GM18909 (cell line): ENCODE measurements at regions not wholly inside any gene's neighbourhood (a gene's known extent, or its start where the extent isn't known, plus 50 kb on each side); places are given as distances from the start of the nearest gene placed in this dataset.
"Not testable (repeated sequence)": the region's sequence is repeated elsewhere in the genome, so short reads cannot be mapped to it uniquely, and the experiment has no call there.

Experiments used
- ATAC-seq: cut with Tn5 transposase; IDR thresholded peaks from one replicate; pipeline ENCODE4 v1.9.1; 2021; ENCODE audit warnings: mild to moderate bottlenecking; ENCODE audit not compliant: unreplicated experiment, poor library complexity

DNA sequence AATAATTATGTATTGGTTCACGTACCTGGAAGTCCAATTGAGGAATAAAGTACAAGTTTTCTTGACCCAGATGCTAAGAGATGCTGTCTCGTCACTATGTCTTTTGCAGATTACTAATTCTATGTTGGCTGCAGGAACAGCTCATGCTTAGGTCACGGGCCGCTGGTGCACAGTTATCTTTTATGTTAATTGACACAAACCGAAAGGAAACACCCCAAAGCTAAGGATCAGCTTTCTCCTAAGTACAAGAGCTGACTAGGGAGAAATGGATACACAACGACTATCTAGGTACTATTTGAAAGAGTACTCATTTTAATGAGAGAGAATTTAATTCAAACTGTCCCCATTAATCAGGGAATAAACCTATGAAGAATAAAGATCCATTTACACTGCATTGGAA is 217.7 kb upstream of the SLC35G4 start:
- no peak for ATAC-seq

DNA sequence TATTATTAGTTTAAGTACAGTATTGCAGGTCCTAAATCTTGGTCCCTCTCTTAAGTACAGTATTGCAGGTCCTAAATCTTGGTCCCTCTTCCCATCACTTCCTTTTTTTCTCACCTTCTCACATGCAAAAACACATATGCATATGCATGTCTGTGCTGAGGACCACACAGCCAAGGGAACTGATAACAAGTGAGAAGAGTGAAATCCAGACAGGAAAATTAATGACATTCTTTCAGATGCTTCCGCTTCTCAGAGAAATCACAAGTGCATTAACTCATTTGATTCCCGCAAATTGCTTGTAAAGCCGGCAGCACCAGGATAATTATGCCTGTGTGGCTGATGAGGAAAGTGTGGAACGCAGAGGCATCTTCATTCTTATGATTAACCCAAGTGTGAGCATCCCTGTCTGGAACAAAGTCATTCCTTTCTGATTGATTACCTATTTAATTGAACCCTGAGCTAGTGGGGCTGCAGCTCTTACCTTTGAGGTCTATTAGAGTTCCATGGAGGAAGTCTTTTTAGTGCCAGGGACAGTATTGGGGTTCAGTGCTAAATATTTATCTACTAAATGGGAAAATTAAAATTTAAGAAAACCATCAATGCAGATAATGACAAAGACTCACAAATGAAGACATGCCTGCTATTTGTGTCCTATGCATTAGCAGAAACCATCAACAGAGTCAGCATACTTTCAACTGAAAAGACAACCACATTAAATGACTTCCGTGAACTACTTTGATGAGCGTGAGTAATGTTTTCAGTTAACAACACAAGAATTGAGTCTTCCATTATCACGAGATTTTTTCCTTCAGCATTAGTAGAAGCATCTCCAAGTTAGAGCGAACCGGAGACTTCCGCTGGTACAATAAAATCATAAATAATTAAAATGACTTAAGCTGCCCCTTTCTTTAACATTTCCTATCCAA is 220.4 kb upstream of the SLC35G4 start:
- no peak for ATAC-seq

DNA sequence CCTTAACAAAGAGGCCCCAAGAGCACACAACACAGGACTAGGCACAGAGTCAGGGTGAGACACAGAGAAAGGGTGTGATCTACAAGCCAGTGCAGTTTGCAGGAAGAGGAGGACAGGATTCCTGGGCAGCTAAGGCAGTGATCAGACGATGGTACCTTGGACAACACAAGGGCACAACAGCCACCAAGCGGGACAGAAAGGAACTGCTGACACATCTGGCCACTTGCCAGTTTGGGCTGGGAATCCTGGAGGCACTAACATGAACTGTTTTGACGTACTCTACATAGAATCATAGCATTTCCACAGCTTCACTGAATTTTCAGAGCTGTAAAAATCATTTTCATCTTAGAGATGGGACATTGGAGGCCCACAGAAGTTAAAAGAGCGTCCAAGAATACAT is 221.5 kb upstream of the SLC35G4 start:
- ATAC-seq: no peak

DNA sequence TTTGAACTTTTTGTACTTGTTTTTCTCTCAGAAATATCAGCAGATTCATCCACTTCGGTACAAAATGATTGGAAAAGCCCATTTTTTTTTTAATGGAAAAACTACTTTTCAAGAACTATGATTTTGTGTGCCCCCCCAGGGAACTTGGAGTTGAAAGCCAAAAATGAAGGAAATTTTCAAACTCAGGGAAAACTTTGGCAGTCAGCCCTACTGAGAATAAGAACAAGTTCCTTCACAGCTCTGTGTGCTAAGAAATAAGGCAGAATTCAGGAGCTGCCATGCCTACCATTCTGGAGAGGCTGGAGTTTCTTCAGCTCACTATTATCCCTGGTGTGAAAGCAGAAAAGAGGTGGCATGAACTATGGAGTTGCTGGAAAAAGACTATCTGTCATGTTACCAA is 226.0 kb upstream of the SLC35G4 start:
- no peak for ATAC-seq

DNA sequence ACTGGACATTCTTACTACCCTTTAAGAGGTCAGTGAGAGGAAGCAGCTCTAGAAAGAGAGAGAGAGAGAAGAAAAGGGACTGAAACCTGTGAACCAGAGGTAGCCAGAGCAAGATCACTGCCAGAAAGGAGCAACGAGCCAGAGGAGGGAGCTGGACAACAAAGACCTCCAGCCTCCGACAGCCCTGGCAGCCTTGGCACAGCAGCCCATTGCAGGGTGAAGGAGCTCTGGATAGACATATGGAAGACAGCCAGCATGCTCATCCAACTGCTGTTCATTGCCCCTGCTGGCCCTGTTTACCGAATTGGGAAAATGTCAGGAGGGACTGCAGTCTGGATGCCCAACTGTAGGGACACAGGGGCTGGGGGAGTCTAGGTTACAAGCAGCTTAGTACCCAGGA is 228.4 kb upstream of the SLC35G4 start:
- ATAC-seq: no peak

DNA sequence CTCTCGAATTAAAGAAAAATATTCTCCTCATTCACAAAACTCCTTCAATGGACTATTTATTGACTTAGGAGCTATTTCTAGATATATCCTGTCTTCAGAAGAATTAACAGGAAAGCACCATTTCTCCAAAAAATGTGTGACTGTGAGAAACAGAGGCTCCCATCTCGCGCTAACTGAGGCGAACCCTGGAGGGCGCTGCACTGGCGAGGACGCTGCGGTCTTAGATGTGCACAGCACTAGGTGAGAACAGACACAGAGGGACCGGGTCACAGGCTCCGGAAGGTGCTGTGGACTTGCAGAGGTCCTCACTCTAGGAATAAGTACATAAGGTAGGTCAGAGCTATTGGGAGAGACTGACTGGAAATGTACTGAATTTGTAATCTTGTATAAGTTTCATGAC is 229.7 kb upstream of the SLC35G4 start:
- ATAC-seq: no peak

DNA sequence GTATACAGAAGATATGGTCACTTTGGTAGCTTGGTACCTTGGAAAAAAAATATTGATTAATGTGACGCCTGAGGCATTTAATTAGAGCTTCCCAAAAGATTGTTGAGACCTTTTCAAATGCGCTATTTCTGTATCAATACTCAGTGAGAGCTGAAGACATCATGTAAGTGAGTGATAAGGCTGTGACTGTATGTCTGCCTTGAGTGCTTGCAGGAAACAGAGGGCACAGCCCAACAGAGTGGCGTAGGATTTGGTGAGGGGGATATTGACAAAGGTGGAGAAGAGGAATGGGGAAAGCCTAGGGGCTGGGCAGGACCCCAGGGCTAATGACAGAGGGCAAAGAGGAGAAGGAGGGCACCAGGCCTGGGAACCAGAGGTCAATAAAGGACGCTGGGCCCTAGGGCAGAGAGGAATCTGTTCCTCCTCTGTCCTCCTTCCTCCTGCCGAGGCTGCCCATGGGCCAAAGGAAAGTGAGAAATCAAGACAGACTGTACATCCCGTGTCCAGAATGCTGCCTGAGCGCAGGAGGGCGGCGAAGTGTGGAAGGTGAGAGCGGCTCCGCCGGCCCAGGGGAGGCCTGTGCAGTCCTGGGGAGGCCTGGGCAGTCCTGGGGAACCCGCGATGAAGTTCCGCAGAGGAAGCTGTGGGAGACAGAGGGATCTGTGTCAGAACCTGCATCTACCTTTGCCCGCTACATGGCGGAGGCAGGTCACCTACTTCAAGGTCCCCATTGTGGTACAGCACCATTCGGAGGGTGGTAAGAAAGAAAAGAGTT is 228.6 kb upstream of the PIEZO2 start:
- no peak for ATAC-seq

DNA sequence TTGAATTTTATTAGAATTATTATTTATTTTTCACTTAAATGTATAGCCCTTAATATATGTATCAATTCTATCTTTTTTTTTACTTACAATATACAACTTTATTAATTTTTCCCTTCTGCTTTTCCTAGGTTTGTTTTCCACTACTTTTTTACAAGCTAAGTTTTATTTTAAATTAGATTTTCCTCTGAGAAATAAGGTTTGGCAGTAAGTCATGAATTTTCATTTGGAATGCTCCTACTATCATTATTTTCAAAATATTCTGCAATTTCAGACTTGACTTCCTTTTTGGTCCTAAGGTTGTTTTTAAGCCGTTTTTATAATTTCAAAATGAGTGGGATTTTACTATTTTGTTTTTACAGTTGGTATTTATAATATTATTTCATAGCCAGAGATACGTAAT is 222.8 kb upstream of the PIEZO2 start:
- ATAC-seq: no peak

DNA sequence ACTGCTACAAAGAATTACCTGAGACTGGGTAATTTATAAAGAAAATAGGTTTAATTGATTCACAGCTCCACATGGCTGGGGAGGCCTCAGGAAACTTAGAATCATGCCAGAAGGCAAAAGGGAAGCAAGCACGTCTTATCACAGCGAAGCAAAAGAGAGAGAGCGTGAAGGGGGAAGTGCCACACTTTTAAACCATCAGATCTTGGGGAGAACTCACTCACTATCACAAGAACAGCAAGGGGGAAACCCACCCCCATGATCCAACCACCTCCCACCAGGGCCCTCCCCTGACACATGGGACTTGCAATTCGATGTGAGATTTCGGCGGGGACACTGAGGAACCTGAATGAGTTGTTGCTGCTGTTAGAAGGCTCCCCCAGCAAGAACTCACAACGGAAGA is 220.2 kb upstream of the PIEZO2 start:
- no peak for ATAC-seq

DNA sequence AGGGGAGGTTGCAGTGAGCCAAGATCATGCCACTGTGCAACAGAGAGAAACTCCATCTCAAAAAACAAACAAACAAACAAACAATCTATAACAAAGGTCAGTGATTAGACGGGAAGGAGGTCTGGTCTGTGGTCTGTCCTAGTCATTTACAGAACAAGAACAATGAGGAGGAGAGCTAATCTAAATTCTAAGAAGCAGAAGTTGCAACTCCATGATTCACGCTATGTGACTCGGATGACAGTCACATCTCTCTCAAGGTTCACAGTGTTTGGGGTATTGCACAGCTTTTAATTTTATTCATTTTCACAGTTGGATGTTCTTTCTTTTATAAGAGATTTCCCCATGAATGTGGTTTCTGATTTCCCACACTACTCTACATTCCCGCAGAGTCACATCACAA is 218.7 kb upstream of the PIEZO2 start:
- no peak for ATAC-seq

DNA sequence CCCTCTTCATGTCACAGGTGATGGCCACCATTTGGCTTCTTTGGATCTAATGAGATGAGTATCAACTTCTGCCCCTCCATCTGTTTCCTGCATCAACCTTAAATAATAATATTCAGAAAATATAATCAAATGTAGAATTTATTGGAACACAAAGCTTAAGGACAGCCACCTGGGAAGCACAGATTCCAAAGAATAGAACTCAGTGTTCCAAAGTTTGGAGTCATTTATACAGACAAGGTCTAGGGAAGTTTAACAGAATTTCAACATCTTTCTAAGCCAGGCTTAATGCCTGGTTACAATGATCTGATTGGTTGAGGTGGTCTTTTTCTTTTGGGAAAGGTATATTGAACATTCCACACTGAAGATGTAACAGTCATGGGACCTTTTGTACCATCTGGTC is 218.0 kb upstream of the PIEZO2 start:
- no peak for ATAC-seq

DNA sequence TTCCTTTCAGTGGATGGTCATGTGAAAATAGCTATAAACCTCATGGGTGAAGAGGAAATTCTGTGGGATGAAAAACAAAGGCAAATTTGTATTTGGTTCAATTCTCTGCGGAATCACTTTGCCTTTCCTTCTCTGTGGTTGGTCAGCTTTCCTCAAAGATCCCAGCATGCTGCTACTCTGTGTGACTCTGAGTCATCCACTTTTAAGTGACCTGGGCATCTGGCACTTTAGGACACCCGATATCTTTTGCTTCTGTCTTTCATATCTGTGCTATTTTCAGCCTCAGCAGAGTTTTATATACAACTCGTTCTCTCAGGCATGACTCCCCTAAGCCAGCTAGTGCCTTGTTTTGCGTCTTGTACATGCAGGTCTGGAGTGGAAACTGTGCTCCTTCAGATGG is 217.0 kb upstream of the PIEZO2 start:
- no peak for ATAC-seq

DNA sequence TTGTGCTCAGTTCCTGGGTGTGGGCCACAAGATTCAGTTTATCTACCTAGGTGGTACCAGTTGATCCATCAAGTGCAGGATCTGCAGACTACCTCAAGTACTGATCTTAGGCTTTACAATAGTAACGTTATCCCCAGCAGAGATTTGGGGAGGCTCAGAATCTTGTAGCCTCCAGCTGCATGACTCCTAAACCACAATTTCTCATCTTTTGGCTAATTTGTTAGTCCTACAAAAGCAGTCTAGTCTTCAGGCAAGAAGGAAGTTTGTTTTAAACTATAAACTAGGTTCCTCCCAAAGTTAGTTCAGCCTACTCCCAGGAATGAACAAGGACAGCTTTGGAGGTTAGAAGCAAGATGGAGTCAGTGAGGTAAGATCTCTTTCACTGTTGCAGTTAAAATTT is 213.5 kb upstream of the PIEZO2 start:
- no peak for ATAC-seq

DNA sequence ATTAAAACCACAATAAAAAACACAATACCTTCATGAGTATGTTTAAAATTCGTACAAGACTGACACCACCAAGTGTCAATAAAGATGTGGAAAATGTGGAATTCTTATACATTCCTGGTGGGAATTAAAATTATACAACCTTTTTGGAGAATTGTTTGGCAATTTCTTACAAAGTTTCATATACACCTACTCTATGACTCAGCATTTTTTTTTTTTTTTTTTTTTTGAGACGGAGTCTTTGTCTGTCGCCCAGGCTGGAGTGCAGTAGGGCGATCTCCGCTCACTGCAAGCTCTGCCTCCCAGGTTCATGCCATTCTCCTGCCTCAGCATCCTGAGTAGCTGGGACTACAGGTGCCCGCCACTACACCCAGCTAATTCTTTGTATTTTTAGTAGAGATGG is 212.5 kb upstream of the PIEZO2 start:
- not testable (repeated sequence) for ATAC-seq

DNA sequence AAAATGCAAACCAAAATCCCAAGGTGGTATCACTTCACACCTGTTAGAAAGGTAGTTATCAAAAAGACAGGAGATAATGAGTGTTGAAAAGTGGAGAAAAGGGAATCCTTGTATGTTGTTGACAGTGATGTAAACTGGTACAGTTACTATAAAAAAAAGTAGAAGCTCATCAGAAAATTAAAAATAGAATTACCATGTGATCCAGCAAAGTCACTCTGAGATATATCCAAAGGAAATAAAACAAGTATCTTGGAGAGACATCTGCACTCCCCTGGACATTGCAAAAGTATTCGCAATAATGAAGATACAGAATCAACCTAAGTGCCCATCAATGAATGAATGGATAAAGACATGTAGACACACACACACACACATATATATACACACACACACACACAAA is 208.3 kb upstream of the PIEZO2 start:
- no peak for ATAC-seq

DNA sequence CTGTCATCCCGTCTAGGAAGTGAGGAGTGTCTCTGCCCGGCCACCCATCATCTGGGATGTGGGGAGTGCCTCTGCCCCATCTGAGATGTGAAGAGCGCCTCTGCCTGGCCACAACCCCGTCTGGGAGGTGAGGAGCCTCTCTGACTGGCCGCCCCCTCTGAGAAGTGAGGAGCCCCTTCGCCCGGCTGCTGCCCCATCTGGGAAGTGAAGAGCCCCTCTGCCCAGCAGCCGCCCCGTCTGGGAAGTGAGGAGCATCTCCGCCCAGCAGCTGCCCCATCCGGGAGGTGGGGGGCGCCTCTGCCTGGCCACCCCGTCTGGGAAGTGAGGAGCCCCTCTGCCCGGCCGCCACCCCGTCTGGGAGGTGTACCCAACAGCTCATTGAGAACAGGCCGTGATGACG is 195.2 kb upstream of the PIEZO2 start:
- ATAC-seq: not testable (repeated sequence)

DNA sequence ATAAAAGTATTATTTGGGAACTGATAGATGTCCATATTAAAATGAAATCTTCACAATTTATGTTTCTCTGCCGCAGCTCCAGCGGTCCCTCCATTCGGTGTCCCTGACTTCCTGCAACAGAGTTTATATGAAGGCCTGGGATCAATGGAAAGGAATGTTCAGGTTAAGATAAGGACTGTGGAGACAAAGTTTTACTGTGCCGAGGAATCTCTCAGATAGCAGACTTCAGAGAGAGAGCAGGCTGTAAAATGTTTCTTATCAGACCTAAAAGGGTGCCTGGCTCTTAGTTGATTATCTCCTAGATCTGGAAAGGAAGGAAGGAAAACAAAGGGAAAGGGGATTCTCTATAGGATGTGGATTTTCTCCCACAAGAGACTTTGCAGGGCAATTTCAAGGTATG is 193.7 kb upstream of the PIEZO2 start:
- ATAC-seq: no peak

DNA sequence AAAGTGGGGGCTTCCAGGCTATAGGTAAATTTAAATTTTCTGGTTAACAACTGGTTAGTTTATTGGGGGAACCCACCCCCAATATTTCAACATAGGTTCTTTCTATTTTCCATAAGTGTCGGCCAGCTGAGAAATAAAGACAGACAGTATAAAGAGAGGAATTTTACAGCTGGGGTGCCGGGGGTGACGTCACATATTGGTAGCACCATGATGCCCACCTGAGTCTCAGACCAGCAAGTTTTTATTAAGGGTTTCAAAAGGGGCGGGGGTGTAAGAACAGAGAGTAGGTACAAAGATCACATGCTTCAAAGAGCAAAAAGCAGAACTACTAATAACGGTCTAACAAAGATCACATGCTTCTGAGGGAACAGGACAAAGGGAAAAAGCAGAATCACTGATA is 192.7 kb upstream of the PIEZO2 start:
- not testable (repeated sequence) for ATAC-seq

DNA sequence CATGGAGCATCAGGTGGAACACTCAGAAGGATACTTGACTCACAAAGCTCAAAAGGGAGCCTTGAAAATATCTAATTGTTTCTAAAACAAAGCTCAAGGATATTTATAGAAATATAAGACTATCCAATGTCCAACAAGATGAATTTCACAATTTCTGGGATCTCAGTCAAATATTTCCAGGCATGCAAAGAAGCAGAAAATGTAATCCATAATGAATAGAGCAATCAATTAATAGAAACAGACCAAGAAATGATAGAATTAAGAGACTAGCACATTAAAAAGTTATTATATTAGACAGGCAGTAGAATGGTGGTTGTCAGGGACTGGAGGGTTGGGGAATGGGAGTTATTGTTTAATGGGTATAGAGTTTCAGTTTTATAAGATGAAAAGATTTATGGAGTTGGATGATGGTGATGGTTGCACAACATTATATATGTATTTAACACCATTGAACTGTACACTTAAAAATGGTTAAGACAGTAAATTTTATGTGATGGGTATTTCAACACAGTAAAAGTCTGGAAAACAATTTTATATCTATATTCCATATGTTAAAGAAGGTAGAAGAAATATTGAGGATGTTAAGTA is 189.9 kb upstream of the PIEZO2 start:
- no peak for ATAC-seq

DNA sequence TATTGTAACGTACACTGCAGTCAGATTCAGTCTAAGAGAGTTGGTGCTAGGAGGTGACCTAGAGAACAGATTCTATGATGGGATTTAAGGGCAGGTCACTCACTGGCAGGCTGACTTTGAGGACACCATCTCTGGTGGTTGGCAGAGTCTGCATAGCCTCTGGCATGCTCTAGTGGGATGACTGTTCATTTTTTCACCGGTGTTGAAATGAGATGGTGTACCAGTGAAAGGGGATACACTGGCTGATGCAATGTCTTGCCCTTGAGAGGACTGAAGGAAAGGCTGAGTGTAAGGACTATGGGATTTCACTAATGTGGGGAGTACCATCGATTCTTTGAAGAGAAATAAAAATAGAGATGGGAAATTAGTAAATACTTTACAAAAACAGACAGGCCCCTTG is 186.9 kb upstream of the PIEZO2 start:
- no peak for ATAC-seq

DNA sequence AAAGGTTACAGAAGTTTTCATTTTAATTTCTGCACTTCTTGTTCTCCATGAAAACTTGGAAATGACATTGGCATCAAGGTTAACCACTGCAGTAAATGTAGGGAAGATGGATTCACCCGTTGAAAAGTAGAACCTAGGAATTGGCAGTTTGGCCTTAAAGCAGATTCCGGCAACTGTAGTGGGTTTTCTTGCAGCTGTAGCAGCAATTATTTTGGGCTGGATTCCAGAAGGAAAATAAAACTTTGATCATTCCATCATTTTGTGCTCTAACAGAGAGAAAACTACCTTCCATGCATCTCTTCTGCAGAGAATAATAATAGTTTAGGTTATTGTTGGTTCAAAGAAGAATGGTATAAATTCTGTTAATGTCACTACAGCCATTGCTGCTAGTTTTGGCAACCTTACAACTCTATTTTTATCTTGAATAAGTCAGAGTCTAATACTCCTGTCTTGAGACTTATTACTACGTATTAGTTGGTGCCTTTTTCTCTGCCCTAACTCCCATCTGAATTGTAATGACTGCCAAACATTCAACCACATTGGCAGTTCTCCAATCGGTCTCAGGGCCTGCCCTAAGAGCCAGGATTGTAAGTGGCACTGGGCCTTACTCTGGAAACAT is 178.1 kb upstream of the PIEZO2 start:
- ATAC-seq: no peak
